Lower lobe of right lung (tissue), 2 donors: ENCODE measurements at regions not wholly inside any gene's neighbourhood (a gene's known extent, or its start where the extent isn't known, plus 50 kb on each side); places are given as distances from the start of the nearest gene placed in this dataset.
A peak's percentile ranks its signal among the peaks of the same experiment; 100 is the strongest.

Source experiments
- ATAC-seq, 2 donors: fragments of 200-7000 bp; cut with Tn5 transposase; one replicate each; pipeline ENCODE4 v1.9.1; 2020 to 2022; ENCODE audit warnings: mild to moderate bottlenecking in 2 of 2, moderate library complexity in 2 of 2
- DNase-seq: peaks from one replicate; pipeline ENCODE4 v3.0.0-alpha.2; 2020
- H3K27ac ChIP-seq: fragments of 200-600 bp; one replicate; pipeline ENCODE4 v1.8.0; 2022
- H3K27me3 ChIP-seq: fragments of 200-600 bp; one replicate; pipeline ENCODE4 v1.8.0; 2022; ENCODE audit warnings: low read depth
- H3K36me3 ChIP-seq: fragments of 200-600 bp; one replicate; pipeline ENCODE4 v1.8.0; 2022; ENCODE audit warnings: mild to moderate bottlenecking
- H3K4me1 ChIP-seq: fragments of 200-600 bp; one replicate; pipeline ENCODE4 v1.8.0; 2022
- H3K4me3 ChIP-seq: fragments of 200-600 bp; one replicate; pipeline ENCODE4 v1.8.0; 2022; ENCODE audit warnings: mild to moderate bottlenecking
- H3K9me3 ChIP-seq: fragments of 200-600 bp; one replicate; pipeline ENCODE4 v1.8.0; 2022
- intact Hi-C: fragments of 100-400 bp; cut with DNase I; formaldehyde crosslinking; loops from one replicate; pipeline ENCODE4 v1.11.0; 2022
- TF ChIP-seq, protein P1 (sequence below): fragments of 200-600 bp; IDR thresholded peaks from one replicate; pipeline ENCODE4 v1.8.0; 2022; ENCODE audit warnings: antibody characterized with exemption, mild to moderate bottlenecking
- donor health status: DM: no; HTN: yes; CAD: no; lungs with severe emphysema.

DNA sequence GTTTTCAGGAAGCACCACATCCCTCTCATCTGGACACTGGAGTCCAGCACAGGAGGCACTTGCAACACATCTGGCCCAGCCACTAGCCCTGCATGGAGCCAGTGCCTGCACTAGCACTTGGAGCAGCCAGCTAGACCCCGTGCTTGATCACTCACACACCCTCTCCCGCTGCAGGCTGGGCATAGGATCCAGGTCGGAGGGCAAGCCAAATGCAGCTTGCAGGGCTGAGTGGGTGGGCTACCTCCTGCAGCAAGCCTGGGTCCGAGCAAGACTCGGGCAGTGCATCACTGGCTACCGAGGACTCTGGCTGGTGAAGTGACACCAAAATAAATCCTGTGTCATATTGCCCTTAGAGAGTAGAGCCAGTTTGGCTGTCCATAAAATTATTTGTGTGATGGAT is 1795.4 kb downstream of the LRRC4C start:
- no peaks in the 10 kb centered on the region for H3K27me3 ChIP-seq
- H3K36me3 ChIP-seq = no peaks in the 10 kb centered on the region
- no peak for ATAC-seq
- H3K9me3 ChIP-seq = no peaks in the 10 kb centered on the region
- intact Hi-C loops = no loop called here
- TF ChIP-seq, protein P1, sequence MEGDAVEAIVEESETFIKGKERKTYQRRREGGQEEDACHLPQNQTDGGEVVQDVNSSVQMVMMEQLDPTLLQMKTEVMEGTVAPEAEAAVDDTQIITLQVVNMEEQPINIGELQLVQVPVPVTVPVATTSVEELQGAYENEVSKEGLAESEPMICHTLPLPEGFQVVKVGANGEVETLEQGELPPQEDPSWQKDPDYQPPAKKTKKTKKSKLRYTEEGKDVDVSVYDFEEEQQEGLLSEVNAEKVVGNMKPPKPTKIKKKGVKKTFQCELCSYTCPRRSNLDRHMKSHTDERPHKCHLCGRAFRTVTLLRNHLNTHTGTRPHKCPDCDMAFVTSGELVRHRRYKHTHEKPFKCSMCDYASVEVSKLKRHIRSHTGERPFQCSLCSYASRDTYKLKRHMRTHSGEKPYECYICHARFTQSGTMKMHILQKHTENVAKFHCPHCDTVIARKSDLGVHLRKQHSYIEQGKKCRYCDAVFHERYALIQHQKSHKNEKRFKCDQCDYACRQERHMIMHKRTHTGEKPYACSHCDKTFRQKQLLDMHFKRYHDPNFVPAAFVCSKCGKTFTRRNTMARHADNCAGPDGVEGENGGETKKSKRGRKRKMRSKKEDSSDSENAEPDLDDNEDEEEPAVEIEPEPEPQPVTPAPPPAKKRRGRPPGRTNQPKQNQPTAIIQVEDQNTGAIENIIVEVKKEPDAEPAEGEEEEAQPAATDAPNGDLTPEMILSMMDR = no peak
- no peaks in the 10 kb centered on the region for H3K4me1 ChIP-seq
- DNase-seq = no peak
- H3K27ac ChIP-seq = no peak overlapping the region
- H3K4me3 ChIP-seq = no peak overlapping the region

DNA sequence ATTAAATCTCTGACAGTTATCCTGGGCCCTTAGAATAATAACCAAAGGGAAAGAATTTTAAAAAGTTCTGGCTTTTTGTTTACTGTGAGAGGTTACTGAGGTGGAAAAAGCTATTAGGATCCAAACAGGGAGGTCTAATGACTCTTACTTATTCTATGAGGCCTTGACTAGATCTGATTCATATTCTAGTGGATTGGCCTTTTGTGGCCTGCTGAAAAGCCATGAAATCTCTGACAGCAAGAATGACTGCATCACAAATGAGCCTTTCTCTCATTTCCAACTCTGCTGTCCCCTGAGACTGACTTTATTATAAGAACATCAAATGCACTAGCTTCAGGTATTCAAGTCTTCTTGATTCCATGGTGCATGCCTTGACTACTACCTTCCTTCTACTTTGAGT is 1797.6 kb downstream of the LRRC4C start:
- Histone ChIP-seq H3K9me3 (no peaks in the 10 kb centered on the region), H3K27me3 (no peaks in the 10 kb centered on the region), H3K4me3 (no peak overlapping the region), H3K36me3 (no peaks in the 10 kb centered on the region), H3K27ac (no peak overlapping the region), H3K4me1 (no peaks in the 10 kb centered on the region)
- DNase-seq = no peak
- ATAC-seq = no peak
- intact Hi-C loops = no loop called here
- TF ChIP-seq, protein P1 = no peak

DNA sequence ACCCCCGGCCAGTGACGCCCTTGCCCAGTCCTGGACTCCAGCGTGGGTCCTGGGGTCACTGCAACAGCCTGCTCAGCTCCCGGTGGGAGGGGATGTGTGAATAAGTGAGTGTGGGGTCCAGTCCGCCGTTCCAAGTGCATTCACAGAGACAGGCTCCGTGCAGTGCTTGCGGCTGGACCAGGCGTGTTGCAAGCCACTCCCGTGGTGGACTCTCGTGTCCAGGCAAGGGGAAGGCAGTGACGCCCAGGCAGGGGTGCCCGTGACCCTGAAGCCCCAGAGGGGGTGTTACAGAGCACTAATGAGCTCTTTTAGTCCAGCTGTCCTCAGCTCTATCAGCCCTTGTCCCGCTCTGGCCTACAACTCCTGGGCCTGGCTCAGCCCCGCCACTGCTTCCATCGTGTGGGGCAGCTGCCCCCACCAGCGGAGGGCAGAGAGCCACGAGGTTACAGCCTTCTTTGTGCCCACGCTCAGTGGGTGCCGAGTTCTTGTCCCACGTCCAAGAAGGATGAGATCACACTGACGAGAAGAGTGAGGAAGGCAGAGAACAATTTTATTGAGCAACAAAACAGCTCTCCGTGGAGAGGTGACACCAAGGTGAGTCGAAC is 1807.5 kb downstream of the LRRC4C start:
- H3K4me1 ChIP-seq = no peaks in the 10 kb centered on the region
- ATAC-seq = peak in 1 of 2 donors; percentile 27

DNA sequence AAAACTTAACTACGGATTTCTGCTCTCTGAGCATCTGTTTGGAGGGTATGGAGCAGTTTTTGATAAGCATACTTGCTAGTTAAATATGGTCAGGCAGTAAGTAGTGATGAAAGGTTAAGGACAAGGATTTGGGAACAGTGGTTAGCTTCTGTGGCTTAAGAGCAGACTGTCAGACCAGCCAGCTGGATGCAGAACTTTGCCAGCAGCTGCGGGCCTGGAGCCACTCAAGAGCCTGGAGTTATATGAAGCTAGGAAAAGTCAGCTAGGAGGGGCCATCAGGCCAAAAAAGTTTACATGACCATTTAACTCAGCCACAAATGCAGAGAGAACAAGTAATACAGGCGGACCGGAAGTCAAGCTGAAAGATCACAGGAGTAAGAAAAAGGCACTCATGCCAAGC is 1817.7 kb downstream of the LRRC4C start:
- Histone ChIP-seq H3K27me3 (no peaks in the 10 kb centered on the region), H3K27ac (no peak overlapping the region), H3K4me1 (no peaks in the 10 kb centered on the region), H3K9me3 (no peaks in the 10 kb centered on the region), H3K36me3 (no peaks in the 10 kb centered on the region), H3K4me3 (no peak overlapping the region)
- ATAC-seq = no peak
- TF ChIP-seq, protein P1 = no peak
- intact Hi-C loops = no loop called here
- DNase-seq = no peak

More for the DNA sequence above, 1807.5 kb downstream of the LRRC4C start:
- intact Hi-C loops = no loop called here
- H3K4me3 ChIP-seq = no peak overlapping the region
- no peaks in the 10 kb centered on the region for H3K27me3 ChIP-seq
- no peaks in the 10 kb centered on the region for H3K9me3 ChIP-seq
- no peak overlapping the region for H3K27ac ChIP-seq
- TF ChIP-seq, protein P1 = no peak
- DNase-seq = no peak
- no peaks in the 10 kb centered on the region for H3K36me3 ChIP-seq

DNA sequence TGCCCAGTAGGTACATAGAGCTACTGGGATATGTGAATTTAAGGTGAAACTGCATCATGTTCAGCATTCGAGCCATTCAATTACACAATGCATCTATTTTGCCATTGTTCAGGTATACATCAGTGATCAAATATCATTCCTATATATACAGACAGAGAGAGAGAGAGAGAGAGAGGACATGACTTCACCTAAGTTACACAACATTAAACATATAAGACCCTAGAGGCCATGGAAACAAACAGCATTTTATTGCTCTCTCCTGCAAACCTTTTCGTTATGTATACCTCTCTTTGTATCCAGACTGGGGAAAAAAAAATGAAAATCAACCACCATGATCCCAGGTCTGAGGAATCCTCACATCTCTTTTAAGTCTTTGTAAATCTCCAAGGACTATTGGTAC is 1829.1 kb downstream of the LRRC4C start:
- intact Hi-C loops = no loop called here
- ATAC-seq = no peak
- no peak for DNase-seq
- TF ChIP-seq, protein P1 = no peak
- no peaks in the 10 kb centered on the region for H3K36me3 ChIP-seq
- H3K27me3 ChIP-seq = no peaks in the 10 kb centered on the region
- no peak overlapping the region for H3K4me3 ChIP-seq
- H3K9me3 ChIP-seq = no peaks in the 10 kb centered on the region
- H3K27ac ChIP-seq = no peak overlapping the region
- H3K4me1 ChIP-seq = no peaks in the 10 kb centered on the region
